Stimulated activated CD4-positive, alpha-beta T cell treated with anti-CD3 and anti-CD28 coated beads, Interleukin-4, amount 100 ng/mL, for 48 hours (primary cell): ENCODE measurements at regions not wholly inside any gene's neighbourhood (a gene's known extent, or its start where the extent isn't known, plus 50 kb on each side); places are given as distances from the start of the nearest gene placed in this dataset.

ENCODE experiments used
- DNase-seq, 2 donors: peaks; one replicate each; pipeline ENCODE4 v3.0.0-alpha.2; 2020; ENCODE audit warnings: low read depth in 2 of 2

DNA sequence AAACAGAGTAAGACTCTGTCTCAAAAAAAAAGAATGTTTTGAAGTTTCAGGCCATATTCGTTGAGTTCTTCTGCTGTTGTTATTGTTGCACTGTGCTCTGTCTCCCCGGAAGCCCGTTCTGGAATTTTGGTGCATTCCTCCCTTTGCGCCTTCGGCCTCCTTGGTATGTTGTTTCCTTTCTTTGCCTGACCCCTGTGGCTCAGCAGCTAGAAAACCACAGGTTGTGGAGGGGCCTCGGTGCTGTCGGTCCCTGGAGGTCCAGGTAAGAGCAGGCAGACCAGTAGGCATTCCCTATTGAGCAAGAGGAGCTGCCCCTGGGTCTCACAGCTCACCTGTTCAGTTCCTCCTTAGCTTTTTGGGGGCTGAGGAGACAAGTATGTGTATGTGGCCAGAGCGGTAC, 51.0 kb upstream of the DLG1 start:
- no peak for DNase-seq
